GM23338 (cell line): ENCODE measurements at regions not wholly inside any gene's neighbourhood (a gene's known extent, or its start where the extent isn't known, plus 50 kb on each side); places are given as distances from the start of the nearest gene placed in this dataset.
"Not testable (repeated sequence)": the region's sequence is repeated elsewhere in the genome, so short reads cannot be mapped to it uniquely, and the experiment has no call there.

Experiments used
- ATAC-seq: fragments of 200-7000 bp; cut with Tn5 transposase; 3 replicates; pipeline ENCODE4 v1.9.1; 2020
- DNase-seq: peaks from one replicate; pipeline ENCODE4 v3.0.0-alpha.2; 2015; ENCODE audit warnings: low spot score
- H2AFZ ChIP-seq: fragments of 200-600 bp; sonication (generic); 2 replicates; pipeline ENCODE4 v1.8.0; 2016; ENCODE audit warnings: antibody characterized with exemption, mild to moderate bottlenecking, moderate library complexity
- H3F3A ChIP-seq: fragments of 200-600 bp; sonication (generic); replicated peaks from 2 replicates; pipeline ENCODE4 v1.8.0; 2017; ENCODE audit warnings: antibody characterized with exemption, mixed run types, low read depth
- H3K27ac ChIP-seq: fragments of 200-600 bp; sonication (generic); 2 replicates; pipeline ENCODE4 v1.6.1; 2016; ENCODE audit warnings: low read depth
- H3K27me3 ChIP-seq: fragments of 200-600 bp; sonication (generic); 2 replicates; pipeline ENCODE4 v1.8.0; 2016; ENCODE audit warnings: mild to moderate bottlenecking, mixed run types, moderate library complexity; ENCODE audit not compliant: insufficient read depth
- H3K36me3 ChIP-seq: fragments of 200-600 bp; sonication (generic); 2 replicates; pipeline ENCODE4 v1.8.0; 2016; ENCODE audit warnings: mild to moderate bottlenecking; ENCODE audit not compliant: insufficient read depth
- H3K4me1 ChIP-seq: fragments of 200-600 bp; sonication (generic); 2 replicates; pipeline ENCODE4 v1.8.0; 2016; ENCODE audit warnings: mild to moderate bottlenecking, moderate library complexity; ENCODE audit not compliant: insufficient read depth
- H3K4me2 ChIP-seq: fragments of 200-600 bp; sonication (generic); 2 replicates; pipeline ENCODE4 v1.7.1; 2017; ENCODE audit warnings: mixed run types
- H3K4me3 ChIP-seq: fragments of 200-600 bp; sonication (generic); 2 replicates; pipeline ENCODE4 v1.6.1; 2016; ENCODE audit warnings: mixed run types
- H3K79me2 ChIP-seq: fragments of 200-600 bp; sonication (generic); replicated peaks from 2 replicates; pipeline ENCODE4 v1.8.0; 2017; ENCODE audit warnings: mild to moderate bottlenecking; ENCODE audit not compliant: insufficient read depth
- H3K9me2 ChIP-seq: fragments of 200-600 bp; sonication (generic); 2 replicates; pipeline ENCODE4 v1.8.0; 2017; ENCODE audit not compliant: insufficient read depth
- H4K20me1 ChIP-seq: fragments of 200-600 bp; sonication (generic); replicated peaks from 2 replicates; pipeline ENCODE4 v1.8.0; 2017; ENCODE audit warnings: mild to moderate bottlenecking; ENCODE audit not compliant: insufficient read depth
- H3K27ac Mint-ChIP-seq: 2 replicates; pipeline ENCODE4 v1.8.0; 2020; ENCODE audit warnings: inconsistent platforms, mild to moderate bottlenecking, moderate library complexity, mixed read lengths
- H3K27me3 Mint-ChIP-seq: 3 replicates; pipeline ENCODE4 v1.8.0; 2022; ENCODE audit warnings: low read depth, mild to moderate bottlenecking, moderate library complexity, mixed read lengths, inconsistent platforms; ENCODE audit not compliant: insufficient read depth, poor library complexity
- H3K36me3 Mint-ChIP-seq: 3 replicates; pipeline ENCODE4 v1.8.0; 2021; ENCODE audit warnings: low read depth, mild to moderate bottlenecking, inconsistent platforms, moderate library complexity, mixed read lengths
- H3K4me1 Mint-ChIP-seq: 3 replicates; pipeline ENCODE4 v1.8.0; 2020; ENCODE audit warnings: mild to moderate bottlenecking, inconsistent platforms, mixed read lengths
- H3K4me3 Mint-ChIP-seq: 3 replicates; pipeline ENCODE4 v1.8.0; 2021; ENCODE audit warnings: moderate library complexity, mild to moderate bottlenecking, inconsistent platforms, mixed read lengths
- H3K9me3 Mint-ChIP-seq: 3 replicates; pipeline ENCODE4 v1.8.0; 2020; ENCODE audit warnings: moderate library complexity, mild to moderate bottlenecking, inconsistent platforms, mixed read lengths
- CREB1 ChIP-seq: fragments of 250-450 bp; sonication (Bioruptor Pico); IDR thresholded peaks from 2 replicates; pipeline ENCODE4 v1.5.0; 2020; ENCODE audit warnings: low read depth, mild to moderate bottlenecking, moderate library complexity
- ETS1 ChIP-seq: IDR thresholded peaks from 2 replicates; pipeline ENCODE4 v1.6.1; 2016; ENCODE audit warnings: antibody characterized with exemption
- EZH2 ChIP-seq: fragments of 200-600 bp; sonication (generic); IDR thresholded peaks from one replicate; pipeline ENCODE4 v1.8.0; 2017; ENCODE audit warnings: antibody characterized with exemption, mild to moderate bottlenecking, low read depth; ENCODE audit not compliant: unreplicated experiment
- EZH2phosphoT487 ChIP-seq: fragments of 200-600 bp; sonication (generic); IDR thresholded peaks from one replicate; pipeline ENCODE4 v1.8.1; 2018; ENCODE audit warnings: antibody characterized with exemption; ENCODE audit not compliant: unreplicated experiment
- JUNB ChIP-seq: IDR thresholded peaks from one replicate; pipeline ENCODE4 v1.6.1; 2016; ENCODE audit warnings: antibody characterized with exemption; ENCODE audit not compliant: unreplicated experiment
- NANOG ChIP-seq: IDR thresholded peaks from 2 replicates; pipeline ENCODE4 v1.6.1; 2016; ENCODE audit warnings: antibody characterized with exemption, borderline replicate concordance
- POLR2AphosphoS5 ChIP-seq: IDR thresholded peaks from 2 replicates; pipeline ENCODE4 v1.6.1; 2016; ENCODE audit warnings: antibody characterized with exemption, low read depth
- STAT1 ChIP-seq: IDR thresholded peaks from one replicate; pipeline ENCODE4 v1.6.1; 2016; ENCODE audit warnings: antibody characterized with exemption; ENCODE audit not compliant: unreplicated experiment
- ZNF114 ChIP-seq: fragments of 250-450 bp; sonication (Bioruptor Pico); IDR thresholded peaks from 2 replicates; pipeline ENCODE4 v1.5.0; 2020; ENCODE audit warnings: mild to moderate bottlenecking, moderate library complexity
- ZNF331 ChIP-seq: fragments of 250-450 bp; sonication (Bioruptor Pico); IDR thresholded peaks from 2 replicates; pipeline ENCODE4 v1.5.0; 2020; ENCODE audit warnings: low read depth, mild to moderate bottlenecking, moderate library complexity
- TF ChIP-seq, protein P1 (sequence below): fragments of 250-450 bp; sonication (Bioruptor Pico); IDR thresholded peaks from 2 replicates; pipeline ENCODE4 v1.5.0; 2020; ENCODE audit warnings: mild to moderate bottlenecking, moderate library complexity
- TF ChIP-seq, protein P2 (sequence below): IDR thresholded peaks from one replicate; pipeline ENCODE4 v1.6.1; 2018; ENCODE audit warnings: antibody characterized with exemption; ENCODE audit not compliant: unreplicated experiment

DNA sequence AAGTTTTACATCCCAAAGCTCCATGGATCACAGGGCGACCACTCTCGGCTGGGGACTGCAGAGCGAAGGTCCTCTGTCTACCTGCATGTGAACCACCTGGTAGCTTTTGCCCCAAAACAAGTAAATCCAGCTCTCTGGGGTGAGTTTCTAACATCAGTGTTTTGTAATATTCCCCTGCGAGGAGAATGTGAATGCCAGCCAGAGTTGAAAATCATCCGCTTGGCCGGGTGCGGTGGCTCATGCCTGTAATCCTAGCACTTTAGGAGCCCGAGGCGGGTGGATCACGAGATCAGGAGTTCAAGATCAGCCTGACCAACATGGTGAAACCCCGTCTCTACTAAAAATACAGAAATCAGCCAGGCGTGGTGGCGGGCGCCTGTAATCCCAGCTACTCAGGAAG, 89.9 kb upstream of the SEC14L1 start:
- H3F3A ChIP-seq, H3K4me3 ChIP-seq, ATAC-seq, DNase-seq, H3K4me2 ChIP-seq, H3K4me1 ChIP-seq, H3K27ac Mint-ChIP-seq, H3K79me2 ChIP-seq, H3K27me3 Mint-ChIP-seq, H3K36me3 ChIP-seq, H3K27ac ChIP-seq, H4K20me1 ChIP-seq, H3K9me2 ChIP-seq, H3K9me3 Mint-ChIP-seq, H3K4me3 Mint-ChIP-seq, H3K27me3 ChIP-seq, H2AFZ ChIP-seq, H3K36me3 Mint-ChIP-seq: not testable (repeated sequence)
- peaks cover 16% of the 10 kb centered on the region for H3K4me1 Mint-ChIP-seq

DNA sequence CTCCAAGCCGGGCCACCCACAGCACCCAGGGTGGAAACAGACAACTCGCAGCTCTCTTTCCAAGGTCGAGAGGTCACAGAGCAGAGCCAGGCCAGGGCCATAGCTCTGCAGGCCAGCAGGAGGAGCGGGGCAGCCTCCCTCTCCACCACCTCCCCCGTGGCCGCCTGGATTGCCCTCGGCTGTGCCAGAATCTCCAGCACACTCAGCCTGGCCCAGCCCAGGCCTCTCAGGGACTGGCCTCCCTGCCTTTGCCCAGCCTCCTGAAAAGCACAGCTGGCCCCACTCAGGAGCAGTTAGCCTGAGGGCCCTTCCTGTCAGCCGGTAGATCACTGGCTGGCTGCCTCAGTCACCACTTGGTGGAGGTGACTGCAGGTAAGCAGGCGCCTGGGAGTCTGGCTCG, 85.8 kb upstream of the SEC14L1 start:
- Mint-ChIP-seq H3K27me3 (peaks cover 9% of the 10 kb centered on the region), H3K9me3 (no peaks in the 10 kb centered on the region), H3K4me1 (peaks cover 18% of the 10 kb centered on the region), H3K27ac (no peak overlapping the region), H3K4me3 (no peak overlapping the region), H3K36me3 (no peaks in the 10 kb centered on the region)
- no peaks in the 10 kb centered on the region for H3K36me3 ChIP-seq
- no peaks in the 10 kb centered on the region for H3K9me2 ChIP-seq
- H2AFZ ChIP-seq, result no peak overlapping the region; the same call in 1 of the 2 replicates
- H3K4me2 ChIP-seq, result no peak overlapping the region
- no peak overlapping the region for H3K27ac ChIP-seq
- H3K79me2 ChIP-seq, result no peaks in the 10 kb centered on the region
- peaks cover 4% of the 10 kb centered on the region; the same call in 1 of the 2 replicates for H3K4me1 ChIP-seq
- no peaks in the 10 kb centered on the region for H3F3A ChIP-seq
- no peaks in the 10 kb centered on the region for H3K27me3 ChIP-seq
- H4K20me1 ChIP-seq, result no peaks in the 10 kb centered on the region
- no peak for DNase-seq
- peak; percentile 27 for ATAC-seq
- no peak overlapping the region for H3K4me3 ChIP-seq
- TF ChIP-seq, protein P1, sequence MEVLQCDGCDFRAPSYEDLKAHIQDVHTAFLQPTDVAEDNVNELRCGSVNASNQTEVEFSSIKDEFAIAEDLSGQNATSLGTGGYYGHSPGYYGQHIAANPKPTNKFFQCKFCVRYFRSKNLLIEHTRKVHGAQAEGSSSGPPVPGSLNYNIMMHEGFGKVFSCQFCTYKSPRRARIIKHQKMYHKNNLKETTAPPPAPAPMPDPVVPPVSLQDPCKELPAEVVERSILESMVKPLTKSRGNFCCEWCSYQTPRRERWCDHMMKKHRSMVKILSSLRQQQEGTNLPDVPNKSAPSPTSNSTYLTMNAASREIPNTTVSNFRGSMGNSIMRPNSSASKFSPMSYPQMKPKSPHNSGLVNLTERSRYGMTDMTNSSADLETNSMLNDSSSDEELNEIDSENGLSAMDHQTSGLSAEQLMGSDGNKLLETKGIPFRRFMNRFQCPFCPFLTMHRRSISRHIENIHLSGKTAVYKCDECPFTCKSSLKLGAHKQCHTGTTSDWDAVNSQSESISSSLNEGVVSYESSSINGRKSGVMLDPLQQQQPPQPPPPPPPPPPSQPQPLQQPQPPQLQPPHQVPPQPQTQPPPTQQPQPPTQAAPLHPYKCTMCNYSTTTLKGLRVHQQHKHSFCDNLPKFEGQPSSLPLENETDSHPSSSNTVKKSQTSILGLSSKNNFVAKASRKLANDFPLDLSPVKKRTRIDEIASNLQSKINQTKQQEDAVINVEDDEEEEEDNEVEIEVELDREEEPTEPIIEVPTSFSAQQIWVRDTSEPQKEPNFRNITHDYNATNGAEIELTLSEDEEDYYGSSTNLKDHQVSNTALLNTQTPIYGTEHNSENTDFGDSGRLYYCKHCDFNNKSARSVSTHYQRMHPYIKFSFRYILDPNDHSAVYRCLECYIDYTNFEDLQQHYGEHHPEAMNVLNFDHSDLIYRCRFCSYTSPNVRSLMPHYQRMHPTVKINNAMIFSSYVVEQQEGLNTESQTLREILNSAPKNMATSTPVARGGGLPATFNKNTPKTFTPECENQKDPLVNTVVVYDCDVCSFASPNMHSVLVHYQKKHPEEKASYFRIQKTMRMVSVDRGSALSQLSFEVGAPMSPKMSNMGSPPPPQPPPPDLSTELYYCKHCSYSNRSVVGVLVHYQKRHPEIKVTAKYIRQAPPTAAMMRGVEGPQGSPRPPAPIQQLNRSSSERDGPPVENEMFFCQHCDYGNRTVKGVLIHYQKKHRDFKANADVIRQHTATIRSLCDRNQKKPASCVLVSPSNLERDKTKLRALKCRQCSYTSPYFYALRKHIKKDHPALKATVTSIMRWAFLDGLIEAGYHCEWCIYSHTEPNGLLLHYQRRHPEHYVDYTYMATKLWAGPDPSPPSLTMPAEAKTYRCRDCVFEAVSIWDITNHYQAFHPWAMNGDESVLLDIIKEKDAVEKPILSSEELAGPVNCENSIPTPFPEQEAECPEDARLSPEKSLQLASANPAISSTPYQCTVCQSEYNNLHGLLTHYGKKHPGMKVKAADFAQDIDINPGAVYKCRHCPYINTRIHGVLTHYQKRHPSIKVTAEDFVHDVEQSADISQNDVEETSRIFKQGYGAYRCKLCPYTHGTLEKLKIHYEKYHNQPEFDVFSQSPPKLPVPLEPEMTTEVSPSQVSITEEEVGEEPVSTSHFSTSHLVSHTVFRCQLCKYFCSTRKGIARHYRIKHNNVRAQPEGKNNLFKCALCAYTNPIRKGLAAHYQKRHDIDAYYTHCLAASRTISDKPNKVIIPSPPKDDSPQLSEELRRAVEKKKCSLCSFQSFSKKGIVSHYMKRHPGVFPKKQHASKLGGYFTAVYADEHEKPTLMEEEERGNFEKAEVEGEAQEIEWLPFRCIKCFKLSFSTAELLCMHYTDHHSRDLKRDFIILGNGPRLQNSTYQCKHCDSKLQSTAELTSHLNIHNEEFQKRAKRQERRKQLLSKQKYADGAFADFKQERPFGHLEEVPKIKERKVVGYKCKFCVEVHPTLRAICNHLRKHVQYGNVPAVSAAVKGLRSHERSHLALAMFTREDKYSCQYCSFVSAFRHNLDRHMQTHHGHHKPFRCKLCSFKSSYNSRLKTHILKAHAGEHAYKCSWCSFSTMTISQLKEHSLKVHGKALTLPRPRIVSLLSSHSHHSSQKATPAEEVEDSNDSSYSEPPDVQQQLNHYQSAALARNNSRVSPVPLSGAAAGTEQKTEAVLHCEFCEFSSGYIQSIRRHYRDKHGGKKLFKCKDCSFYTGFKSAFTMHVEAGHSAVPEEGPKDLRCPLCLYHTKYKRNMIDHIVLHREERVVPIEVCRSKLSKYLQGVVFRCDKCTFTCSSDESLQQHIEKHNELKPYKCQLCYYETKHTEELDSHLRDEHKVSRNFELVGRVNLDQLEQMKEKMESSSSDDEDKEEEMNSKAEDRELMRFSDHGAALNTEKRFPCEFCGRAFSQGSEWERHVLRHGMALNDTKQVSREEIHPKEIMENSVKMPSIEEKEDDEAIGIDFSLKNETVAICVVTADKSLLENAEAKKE (CRISPR knock-in tag), result no peak
- no peak for TF ChIP-seq JUNB
- no peak for TF ChIP-seq CREB1
- TF ChIP-seq ZNF331, result no peak
- no peak for TF ChIP-seq ETS1
- no peak for TF ChIP-seq POLR2AphosphoS5
- no peak for TF ChIP-seq ZNF114 (CRISPR knock-in tag)
- TF ChIP-seq STAT1, result no peak
- TF ChIP-seq NANOG, result no peak
- TF ChIP-seq, protein P2, sequence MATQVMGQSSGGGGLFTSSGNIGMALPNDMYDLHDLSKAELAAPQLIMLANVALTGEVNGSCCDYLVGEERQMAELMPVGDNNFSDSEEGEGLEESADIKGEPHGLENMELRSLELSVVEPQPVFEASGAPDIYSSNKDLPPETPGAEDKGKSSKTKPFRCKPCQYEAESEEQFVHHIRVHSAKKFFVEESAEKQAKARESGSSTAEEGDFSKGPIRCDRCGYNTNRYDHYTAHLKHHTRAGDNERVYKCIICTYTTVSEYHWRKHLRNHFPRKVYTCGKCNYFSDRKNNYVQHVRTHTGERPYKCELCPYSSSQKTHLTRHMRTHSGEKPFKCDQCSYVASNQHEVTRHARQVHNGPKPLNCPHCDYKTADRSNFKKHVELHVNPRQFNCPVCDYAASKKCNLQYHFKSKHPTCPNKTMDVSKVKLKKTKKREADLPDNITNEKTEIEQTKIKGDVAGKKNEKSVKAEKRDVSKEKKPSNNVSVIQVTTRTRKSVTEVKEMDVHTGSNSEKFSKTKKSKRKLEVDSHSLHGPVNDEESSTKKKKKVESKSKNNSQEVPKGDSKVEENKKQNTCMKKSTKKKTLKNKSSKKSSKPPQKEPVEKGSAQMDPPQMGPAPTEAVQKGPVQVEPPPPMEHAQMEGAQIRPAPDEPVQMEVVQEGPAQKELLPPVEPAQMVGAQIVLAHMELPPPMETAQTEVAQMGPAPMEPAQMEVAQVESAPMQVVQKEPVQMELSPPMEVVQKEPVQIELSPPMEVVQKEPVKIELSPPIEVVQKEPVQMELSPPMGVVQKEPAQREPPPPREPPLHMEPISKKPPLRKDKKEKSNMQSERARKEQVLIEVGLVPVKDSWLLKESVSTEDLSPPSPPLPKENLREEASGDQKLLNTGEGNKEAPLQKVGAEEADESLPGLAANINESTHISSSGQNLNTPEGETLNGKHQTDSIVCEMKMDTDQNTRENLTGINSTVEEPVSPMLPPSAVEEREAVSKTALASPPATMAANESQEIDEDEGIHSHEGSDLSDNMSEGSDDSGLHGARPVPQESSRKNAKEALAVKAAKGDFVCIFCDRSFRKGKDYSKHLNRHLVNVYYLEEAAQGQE, result no peak
- no peak for TF ChIP-seq EZH2
- no peak for TF ChIP-seq EZH2phosphoT487
